AG04450 (cell line): ENCODE measurements at regions not wholly inside any gene's neighbourhood (a gene's known extent, or its start where the extent isn't known, plus 50 kb on each side); places are given as distances from the start of the nearest gene placed in this dataset.

Experiments used
- CTCF ChIA-PET: fragments of 300-600, 350-600 bp; formaldehyde crosslinking; extraction: SDS; loops from one replicate; lab custom pipeline; 2022; ENCODE audit warnings: antibody characterized with exemption, inconsistent platforms; lab: Charles Lee
- POLR2A ChIA-PET: fragments of 350-600 bp; formaldehyde crosslinking; extraction: SDS; loops from one replicate; lab custom pipeline; 2021; ENCODE audit warnings: antibody characterized with exemption, inconsistent platforms; lab: Yijun Ruan, JAX
- DNase-seq: peaks from one replicate; pipeline ENCODE4 v3.0.0-alpha.2; 2011; ENCODE audit warnings: low read depth, low spot score
- H3K27ac ChIP-seq: one replicate; pipeline ENCODE4 v1.5.1; 2012; ENCODE audit warnings: low read depth, low read length, control low read depth
- H3K27me3 ChIP-seq: one replicate; pipeline ENCODE4 v1.6.0; 2012; ENCODE audit warnings: low read length; ENCODE audit not compliant: control insufficient read depth, insufficient read depth
- H3K4me3 ChIP-seq: 2 replicates; pipeline ENCODE4 v1.5.1; 2011; ENCODE audit warnings: mild to moderate bottlenecking, low read depth, low read length, control low read depth
- H3K9me3 ChIP-seq: 2 replicates; pipeline ENCODE4 v1.5.1; 2012; ENCODE audit warnings: low read length; ENCODE audit not compliant: control insufficient read depth, insufficient read depth
- TF ChIP-seq, protein P1 (sequence below): IDR thresholded peaks from 2 replicates; pipeline ENCODE4 v1.5.1; 2011; ENCODE audit warnings: low read depth, low read length, control low read depth, inconsistent platforms

GRCh38 chr1:58047265-58047858 is 499.2 kb downstream of the OMA1 start:
- Histone ChIP-seq H3K9me3 (no peaks in the 10 kb centered on the region; the same call in 1 of the 2 replicates), H3K4me3 (no peak overlapping the region), H3K27me3 (no peaks in the 10 kb centered on the region), H3K27ac (no peak overlapping the region)
- TF ChIP-seq, protein P1, sequence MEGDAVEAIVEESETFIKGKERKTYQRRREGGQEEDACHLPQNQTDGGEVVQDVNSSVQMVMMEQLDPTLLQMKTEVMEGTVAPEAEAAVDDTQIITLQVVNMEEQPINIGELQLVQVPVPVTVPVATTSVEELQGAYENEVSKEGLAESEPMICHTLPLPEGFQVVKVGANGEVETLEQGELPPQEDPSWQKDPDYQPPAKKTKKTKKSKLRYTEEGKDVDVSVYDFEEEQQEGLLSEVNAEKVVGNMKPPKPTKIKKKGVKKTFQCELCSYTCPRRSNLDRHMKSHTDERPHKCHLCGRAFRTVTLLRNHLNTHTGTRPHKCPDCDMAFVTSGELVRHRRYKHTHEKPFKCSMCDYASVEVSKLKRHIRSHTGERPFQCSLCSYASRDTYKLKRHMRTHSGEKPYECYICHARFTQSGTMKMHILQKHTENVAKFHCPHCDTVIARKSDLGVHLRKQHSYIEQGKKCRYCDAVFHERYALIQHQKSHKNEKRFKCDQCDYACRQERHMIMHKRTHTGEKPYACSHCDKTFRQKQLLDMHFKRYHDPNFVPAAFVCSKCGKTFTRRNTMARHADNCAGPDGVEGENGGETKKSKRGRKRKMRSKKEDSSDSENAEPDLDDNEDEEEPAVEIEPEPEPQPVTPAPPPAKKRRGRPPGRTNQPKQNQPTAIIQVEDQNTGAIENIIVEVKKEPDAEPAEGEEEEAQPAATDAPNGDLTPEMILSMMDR = peak; percentile 66
- ChIA-PET POLR2A (no interaction called here), CTCF (interaction anchor here (0.6 to 1.7 kb wide), 3 partner anchors 663 to 1733 kb away, joined by 4 to 10 read pairs (median 6); no protein-coding TSS in a partner anchor)
- DNase-seq = no peak

DNA sequence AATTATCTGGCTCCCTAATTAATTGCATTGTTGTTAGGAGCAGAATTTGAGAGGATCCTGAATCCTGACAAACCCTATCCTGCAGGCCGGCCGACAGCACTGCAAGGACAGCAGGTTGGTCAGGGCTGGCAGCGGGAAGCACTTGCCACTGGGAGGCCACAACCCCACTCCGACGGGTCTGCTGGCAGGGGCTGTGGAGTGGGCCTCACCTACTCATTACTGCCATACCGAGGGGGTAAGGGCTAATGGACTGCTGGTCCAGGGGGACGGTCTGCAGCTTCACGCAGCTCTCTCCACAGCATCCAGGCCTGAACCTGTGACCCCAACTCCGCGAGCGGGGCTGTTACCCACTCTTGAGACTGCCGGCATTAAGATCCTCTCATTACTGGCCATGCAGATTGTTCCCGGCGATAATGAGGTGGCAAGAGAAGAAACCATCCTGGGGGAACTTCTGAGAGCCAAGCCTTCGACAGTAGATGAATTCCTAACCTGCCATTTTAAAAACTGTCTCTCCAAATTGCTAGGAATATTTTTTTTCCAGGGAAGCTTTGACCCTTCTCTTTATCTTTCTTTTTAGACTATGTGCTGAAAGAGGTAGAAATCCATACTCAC is 501.3 kb downstream of the OMA1 start:
- H3K9me3 ChIP-seq = no peaks in the 10 kb centered on the region
- TF ChIP-seq, protein P1 = no peak
- POLR2A ChIA-PET = no interaction called here
- DNase-seq = no peak
- no peaks in the 10 kb centered on the region for H3K27me3 ChIP-seq
- no peak overlapping the region for H3K27ac ChIP-seq
- H3K4me3 ChIP-seq = no peak overlapping the region
- CTCF ChIA-PET = interaction anchor here (0.7 to 0.9 kb wide), 2 partner anchors 25 to 1214 kb away, joined by 3 to 4 read pairs; no protein-coding TSS in a partner anchor

GRCh38 chr1:58041621-58042020 is 504.9 kb downstream of the OMA1 start:
- ChIA-PET POLR2A (no interaction called here), CTCF (no interaction called here)
- Histone ChIP-seq H3K27me3 (no peaks in the 10 kb centered on the region), H3K27ac (no peak overlapping the region), H3K4me3 (no peak overlapping the region), H3K9me3 (no peaks in the 10 kb centered on the region)
- TF ChIP-seq, protein P1 = no peak
- no peak for DNase-seq

DNA sequence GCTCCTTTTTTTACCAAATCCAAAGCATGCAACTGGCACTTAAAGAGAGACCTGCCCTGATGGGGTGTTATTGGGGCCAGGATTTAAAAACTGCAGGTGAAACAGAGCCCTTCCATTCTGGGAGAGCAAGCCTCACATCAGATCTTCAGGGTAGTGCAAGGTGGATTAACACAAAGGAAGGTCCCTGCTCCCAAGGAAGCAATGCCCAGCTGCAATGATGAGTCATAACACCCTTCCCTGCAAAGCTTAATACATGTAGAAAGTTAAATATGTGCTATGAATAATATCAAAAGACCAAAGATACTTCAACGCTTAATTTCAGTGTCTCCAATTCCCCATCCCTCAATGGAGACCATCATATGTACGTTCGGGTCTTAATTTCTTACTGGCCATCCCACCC is 508.0 kb downstream of the OMA1 start:
- H3K27ac ChIP-seq = no peak overlapping the region
- TF ChIP-seq, protein P1 = no peak
- ChIA-PET POLR2A (no interaction called here), CTCF (interaction anchor here (0.8 kb wide), 1 partner anchor 246 kb away, joined by 3 read pairs; no protein-coding TSS in a partner anchor)
- no peak overlapping the region for H3K4me3 ChIP-seq
- no peak for DNase-seq
- H3K9me3 ChIP-seq = no peaks in the 10 kb centered on the region
- H3K27me3 ChIP-seq = no peaks in the 10 kb centered on the region

DNA sequence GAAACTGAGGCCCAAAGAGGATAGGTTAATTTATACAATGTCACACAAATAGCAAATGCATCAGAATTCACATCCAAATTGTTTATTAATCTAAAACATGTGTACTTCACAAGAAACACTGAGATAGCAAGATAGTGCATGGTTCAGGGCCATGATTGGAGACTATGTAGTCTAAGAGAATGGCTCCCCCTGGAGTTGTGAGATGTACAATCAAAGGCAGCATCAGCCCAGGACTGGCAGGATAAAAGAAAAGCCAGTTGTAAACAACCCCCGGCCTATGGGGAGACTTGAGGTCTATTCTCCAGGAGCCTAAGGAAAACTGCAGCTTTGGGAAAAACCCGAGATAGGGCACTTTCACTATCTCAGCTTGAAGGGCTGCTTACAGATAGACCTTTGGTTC is 511.0 kb downstream of the OMA1 start:
- POLR2A ChIA-PET = no interaction called here
- CTCF ChIA-PET = no interaction called here
- no peak for DNase-seq

More for the DNA sequence above, 511.0 kb downstream of the OMA1 start:
- no peak overlapping the region for H3K4me3 ChIP-seq
- H3K27ac ChIP-seq = no peak overlapping the region
- H3K9me3 ChIP-seq = no peaks in the 10 kb centered on the region
- TF ChIP-seq, protein P1 = no peak
- H3K27me3 ChIP-seq = no peaks in the 10 kb centered on the region
